ENCODE measurements at regions not wholly inside any gene's neighbourhood (a gene's known extent, or its start where the extent isn't known, plus 50 kb on each side); places are given as distances from the start of the nearest gene placed in this dataset.

- H3K27me3 Mint-ChIP-seq: peaks cover 22% of the 10 kb centered on the region
- no peak overlapping the region for H3K4me3 Mint-ChIP-seq
These were observed 110.1 kb upstream of the TPM1 start for GRCh38 chr15:62932436-62932835.

DNA sequence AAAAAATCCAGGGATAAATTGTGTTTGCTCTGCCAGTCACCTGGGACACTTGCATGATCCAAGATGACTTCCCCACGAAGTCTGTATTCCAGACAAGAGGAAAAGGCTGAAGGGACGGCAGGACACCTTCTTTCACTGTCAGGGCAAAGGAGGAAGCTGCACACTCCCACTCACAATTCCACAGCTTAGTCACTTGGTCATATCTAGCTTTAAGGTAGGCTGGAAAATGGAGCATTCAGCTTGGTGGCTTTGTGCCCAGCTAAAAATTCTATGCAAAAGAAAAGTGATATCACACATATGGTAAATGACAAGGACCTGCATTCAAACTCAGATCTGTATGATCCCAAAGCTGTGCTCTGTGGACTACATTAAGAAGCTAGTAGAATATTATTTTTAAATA, 109.2 kb upstream of the TPM1 start:
- Mint-ChIP-seq H3K4me3 (no peak overlapping the region), H3K4me1 (ENCODE audit: low read depth) (no peaks in the 10 kb centered on the region), H3K9me3 (ENCODE audit: low read depth) (no peaks in the 10 kb centered on the region), H3K27me3 (peaks cover 22% of the 10 kb centered on the region), H3K27ac (no peak overlapping the region), H3K36me3 (no peaks in the 10 kb centered on the region)

More at GRCh38 chr15:62932436-62932835, 110.1 kb upstream of the TPM1 start:
- no peaks in the 10 kb centered on the region for H3K9me3 Mint-ChIP-seq (ENCODE audit: low read depth)
- no peak overlapping the region for H3K27ac Mint-ChIP-seq
- H3K4me1 Mint-ChIP-seq (ENCODE audit: low read depth): no peaks in the 10 kb centered on the region
- H3K36me3 Mint-ChIP-seq: no peaks in the 10 kb centered on the region

GRCh38 chr15:62934236-62934971, 108.1 kb upstream of the TPM1 start:
- Mint-ChIP-seq H3K4me1 (ENCODE audit: low read depth) (no peaks in the 10 kb centered on the region), H3K9me3 (ENCODE audit: low read depth) (no peaks in the 10 kb centered on the region), H3K27me3 (peaks cover 25% of the 10 kb centered on the region), H3K36me3 (no peaks in the 10 kb centered on the region), H3K27ac (no peak overlapping the region), H3K4me3 (no peak overlapping the region)

DNA sequence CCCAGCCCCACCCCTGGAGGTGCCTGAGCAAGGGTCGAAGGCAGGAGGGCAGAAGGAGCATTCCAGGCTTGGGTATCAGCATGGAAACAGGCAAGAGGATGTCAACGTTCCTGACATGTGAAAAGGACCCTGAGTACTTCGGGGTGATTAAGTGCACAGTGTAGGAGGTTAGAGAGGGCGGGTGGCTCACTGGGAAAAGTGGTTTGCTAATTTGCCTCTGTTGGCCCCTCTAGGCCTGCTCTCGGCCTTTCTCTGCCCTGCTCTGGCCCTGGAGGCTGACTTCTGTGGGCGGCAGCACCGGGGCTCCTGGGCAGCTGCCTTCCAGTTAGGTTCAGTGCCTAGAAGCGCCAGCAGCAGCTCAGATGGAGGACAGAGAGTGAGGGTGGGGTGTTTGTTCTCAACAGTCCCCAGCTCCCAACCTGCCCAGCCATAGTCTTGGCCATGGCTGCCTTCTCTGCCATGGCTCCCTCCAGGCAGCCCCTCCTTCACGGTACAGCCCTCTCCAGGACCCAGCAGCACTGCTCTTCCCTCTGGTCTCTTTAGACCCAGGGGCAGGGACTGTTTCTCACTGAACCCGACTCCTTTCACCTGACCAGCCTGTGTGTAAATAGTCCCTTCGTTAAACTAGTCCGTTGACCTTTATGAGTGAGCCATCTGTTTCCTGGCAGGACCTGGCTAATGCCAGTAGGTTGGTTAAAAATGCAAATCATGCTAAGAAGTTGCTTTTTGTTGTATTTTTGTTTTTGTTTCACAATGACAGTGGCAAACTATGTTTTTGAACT, 107.1 kb upstream of the TPM1 start:
- peaks cover 24% of the 10 kb centered on the region for H3K27me3 Mint-ChIP-seq
- H3K9me3 Mint-ChIP-seq (ENCODE audit: low read depth): no peaks in the 10 kb centered on the region
- no peak overlapping the region for H3K27ac Mint-ChIP-seq
- H3K4me1 Mint-ChIP-seq (ENCODE audit: low read depth): no peaks in the 10 kb centered on the region
- no peaks in the 10 kb centered on the region for H3K36me3 Mint-ChIP-seq
- H3K4me3 Mint-ChIP-seq: no peak overlapping the region

DNA sequence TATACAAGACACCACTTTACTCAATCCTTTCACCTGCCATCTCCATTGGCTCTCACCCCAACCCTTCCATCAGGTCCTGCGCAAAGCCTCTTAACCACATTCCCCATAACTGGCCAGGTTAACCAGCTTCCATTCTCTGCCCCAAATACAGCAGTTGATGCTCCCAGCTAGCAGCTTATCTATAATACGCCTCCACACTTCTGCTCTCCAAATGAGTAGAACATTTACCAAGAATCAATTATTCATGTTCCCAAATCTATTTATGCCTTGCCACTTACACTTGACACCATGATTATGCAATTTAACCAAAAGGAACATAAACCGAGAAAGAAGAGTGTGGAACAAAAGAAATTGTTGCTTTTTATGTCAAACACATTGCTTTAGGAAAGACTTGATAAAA, 103.7 kb upstream of the TPM1 start:
- Mint-ChIP-seq H3K4me3 (no peak overlapping the region), H3K36me3 (no peaks in the 10 kb centered on the region), H3K27me3 (peaks cover 23% of the 10 kb centered on the region), H3K4me1 (ENCODE audit: low read depth) (no peaks in the 10 kb centered on the region), H3K9me3 (ENCODE audit: low read depth) (no peaks in the 10 kb centered on the region), H3K27ac (no peak overlapping the region)

GRCh38 chr15:62940093-62940754, 102.3 kb upstream of the TPM1 start:
- H3K9me3 Mint-ChIP-seq (ENCODE audit: low read depth): no peaks in the 10 kb centered on the region
- H3K4me3 Mint-ChIP-seq: no peak overlapping the region
- no peak overlapping the region for H3K27ac Mint-ChIP-seq
- no peaks in the 10 kb centered on the region for H3K36me3 Mint-ChIP-seq
- H3K27me3 Mint-ChIP-seq: peaks cover 15% of the 10 kb centered on the region
- no peaks in the 10 kb centered on the region for H3K4me1 Mint-ChIP-seq (ENCODE audit: low read depth)

- Mint-ChIP-seq H3K36me3 (no peaks in the 10 kb centered on the region), H3K27me3 (peaks cover 14% of the 10 kb centered on the region), H3K4me1 (ENCODE audit: low read depth) (no peaks in the 10 kb centered on the region), H3K9me3 (ENCODE audit: low read depth) (no peaks in the 10 kb centered on the region), H3K27ac (no peak overlapping the region), H3K4me3 (no peak overlapping the region)
These were observed 101.7 kb upstream of the TPM1 start for GRCh38 chr15:62940755-62941361.

DNA sequence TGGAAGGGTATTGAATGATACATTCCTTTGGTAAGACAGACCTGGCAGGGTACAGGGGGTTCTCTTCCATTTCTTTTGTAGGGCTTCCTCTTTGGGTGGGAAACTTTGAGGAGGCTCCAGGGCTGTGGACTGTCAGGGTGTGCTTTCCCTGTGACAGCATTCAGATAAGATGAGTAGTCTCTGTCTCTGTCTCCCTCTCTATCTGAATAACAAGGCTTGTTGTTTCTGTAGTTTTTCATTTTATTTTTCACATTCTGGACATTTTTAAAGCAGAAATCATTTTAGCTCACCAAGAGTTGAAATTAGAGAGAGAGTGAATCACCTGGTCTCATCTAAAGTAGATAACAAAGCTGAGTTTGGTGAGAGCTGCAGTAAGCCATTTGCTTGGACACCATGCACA, 100.8 kb upstream of the TPM1 start:
- H3K9me3 Mint-ChIP-seq (ENCODE audit: low read depth): no peaks in the 10 kb centered on the region
- H3K4me3 Mint-ChIP-seq: no peak overlapping the region
- no peaks in the 10 kb centered on the region for H3K4me1 Mint-ChIP-seq (ENCODE audit: low read depth)
- H3K27me3 Mint-ChIP-seq: peaks cover 12% of the 10 kb centered on the region
- H3K27ac Mint-ChIP-seq: no peak overlapping the region
- no peaks in the 10 kb centered on the region for H3K36me3 Mint-ChIP-seq

GRCh38 chr15:62942428-62942827, 100.1 kb upstream of the TPM1 start:
- no peaks in the 10 kb centered on the region for H3K36me3 Mint-ChIP-seq
- no peak overlapping the region for H3K4me3 Mint-ChIP-seq
- no peaks in the 10 kb centered on the region for H3K4me1 Mint-ChIP-seq (ENCODE audit: low read depth)
- H3K9me3 Mint-ChIP-seq (ENCODE audit: low read depth): no peaks in the 10 kb centered on the region
- no peak overlapping the region for H3K27ac Mint-ChIP-seq
- H3K27me3 Mint-ChIP-seq: peaks cover 12% of the 10 kb centered on the region

DNA sequence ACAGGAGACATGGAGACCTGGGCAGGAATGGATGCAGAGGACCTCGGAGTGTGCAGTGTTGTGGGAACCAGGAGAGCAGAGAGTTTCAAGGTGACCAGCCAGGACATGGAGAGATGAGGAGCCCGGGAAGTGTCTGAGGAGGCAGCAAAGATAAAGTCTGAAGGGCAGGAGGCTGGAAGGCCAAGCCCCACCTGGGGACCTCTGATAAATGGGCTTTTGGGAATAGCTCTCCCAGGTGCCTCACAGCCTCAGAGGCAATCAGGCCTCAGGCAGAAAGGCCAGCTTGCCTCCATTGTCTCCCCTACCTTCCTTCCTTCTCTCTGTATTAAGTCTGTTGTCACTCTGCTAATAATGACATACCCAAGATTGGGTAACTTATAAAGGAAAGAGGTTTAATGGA, 97.5 kb upstream of the TPM1 start:
- Mint-ChIP-seq H3K27me3 (peaks cover 21% of the 10 kb centered on the region), H3K9me3 (ENCODE audit: low read depth) (no peaks in the 10 kb centered on the region), H3K36me3 (no peaks in the 10 kb centered on the region), H3K4me1 (ENCODE audit: low read depth) (no peaks in the 10 kb centered on the region), H3K4me3 (no peak overlapping the region), H3K27ac (no peak overlapping the region)

- H3K9me3 Mint-ChIP-seq (ENCODE audit: low read depth): no peaks in the 10 kb centered on the region
- no peak overlapping the region for H3K27ac Mint-ChIP-seq
- no peaks in the 10 kb centered on the region for H3K36me3 Mint-ChIP-seq
- H3K4me1 Mint-ChIP-seq (ENCODE audit: low read depth): no peaks in the 10 kb centered on the region
- no peak overlapping the region for H3K4me3 Mint-ChIP-seq
- peaks cover 20% of the 10 kb centered on the region for H3K27me3 Mint-ChIP-seq
These were observed 96.8 kb upstream of the TPM1 start for GRCh38 chr15:62945760-62946159.

- H3K36me3 Mint-ChIP-seq: no peaks in the 10 kb centered on the region
- no peaks in the 10 kb centered on the region for H3K4me1 Mint-ChIP-seq (ENCODE audit: low read depth)
- peaks cover 26% of the 10 kb centered on the region for H3K27me3 Mint-ChIP-seq
- no peak overlapping the region for H3K4me3 Mint-ChIP-seq
- no peaks in the 10 kb centered on the region for H3K9me3 Mint-ChIP-seq (ENCODE audit: low read depth)
- H3K27ac Mint-ChIP-seq: no peak overlapping the region
These were observed 95.6 kb upstream of the TPM1 start for GRCh38 chr15:62946940-62947339.

DNA sequence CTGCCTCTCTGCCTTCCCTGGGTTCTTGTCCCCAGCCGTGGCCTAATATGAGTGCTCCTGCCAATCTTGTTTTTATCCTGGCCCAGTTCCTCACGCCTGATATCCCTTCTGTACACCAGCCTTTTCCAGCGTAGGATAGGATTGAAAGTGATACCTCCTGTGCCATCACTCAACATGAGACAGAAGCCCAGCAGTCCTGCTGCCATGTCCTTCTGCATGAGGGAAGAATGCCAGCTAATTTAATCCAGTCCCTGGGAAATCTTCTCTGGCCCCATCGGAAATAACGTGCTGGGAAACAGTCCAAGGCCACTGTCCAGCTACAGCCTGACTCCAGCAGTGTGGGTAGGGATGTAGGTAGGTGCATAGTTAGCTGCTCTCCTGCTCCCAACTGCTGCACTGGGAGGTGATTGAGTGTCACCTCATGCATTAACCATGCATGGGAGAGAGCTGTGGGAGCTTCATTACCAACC, 92.0 kb upstream of the TPM1 start:
- no peaks in the 10 kb centered on the region for H3K36me3 Mint-ChIP-seq
- H3K9me3 Mint-ChIP-seq (ENCODE audit: low read depth): no peaks in the 10 kb centered on the region
- H3K27ac Mint-ChIP-seq: no peak overlapping the region
- H3K4me1 Mint-ChIP-seq (ENCODE audit: low read depth): no peaks in the 10 kb centered on the region
- H3K4me3 Mint-ChIP-seq: no peak overlapping the region
- H3K27me3 Mint-ChIP-seq: peaks cover 34% of the 10 kb centered on the region

GRCh38 chr15:62951481-62951880, 91.1 kb upstream of the TPM1 start:
- Mint-ChIP-seq H3K9me3 (ENCODE audit: low read depth) (no peaks in the 10 kb centered on the region), H3K4me3 (no peak overlapping the region), H3K27me3 (peaks cover 34% of the 10 kb centered on the region), H3K27ac (no peak overlapping the region), H3K4me1 (ENCODE audit: low read depth) (no peaks in the 10 kb centered on the region), H3K36me3 (no peaks in the 10 kb centered on the region)

- no peak overlapping the region for H3K27ac Mint-ChIP-seq
- H3K27me3 Mint-ChIP-seq: peaks cover 28% of the 10 kb centered on the region
- H3K4me3 Mint-ChIP-seq: no peak overlapping the region
- H3K36me3 Mint-ChIP-seq: no peaks in the 10 kb centered on the region
- no peaks in the 10 kb centered on the region for H3K9me3 Mint-ChIP-seq (ENCODE audit: low read depth)
- H3K4me1 Mint-ChIP-seq (ENCODE audit: low read depth): no peaks in the 10 kb centered on the region
These were observed 89.5 kb upstream of the TPM1 start for GRCh38 chr15:62953021-62953420.

Data from activated naive CD8-positive, alpha-beta T cell (primary cell).